HEK293T (cell line): ENCODE measurements at regions not wholly inside any gene's neighbourhood (a gene's known extent, or its start where the extent isn't known, plus 50 kb on each side); places are given as distances from the start of the nearest gene placed in this dataset.

Experiments used
- ARNT ChIP-seq: fragments of 450-650 bp; IDR thresholded peaks from 2 replicates; pipeline ENCODE4 v1.6.1; 2017; ENCODE audit warnings: mild to moderate bottlenecking
- ELF4 ChIP-seq: fragments of 450-650 bp; IDR thresholded peaks from 2 replicates; pipeline ENCODE4 v1.6.1; 2017; ENCODE audit warnings: antibody characterized with exemption
- FOXA1 ChIP-seq: fragments of 450-650 bp; IDR thresholded peaks from 2 replicates; pipeline ENCODE4 v1.6.1; 2016; ENCODE audit warnings: mild to moderate bottlenecking
- NFRKB ChIP-seq: fragments of 450-650 bp; IDR thresholded peaks from 2 replicates; pipeline ENCODE4 v1.6.1; 2016; ENCODE audit warnings: mild to moderate bottlenecking, moderate library complexity
- SP1 ChIP-seq: fragments of 450-650 bp; IDR thresholded peaks from 2 replicates; pipeline ENCODE4 v1.6.1; 2017
- SUZ12 ChIP-seq: fragments of 450-650 bp; IDR thresholded peaks from 2 replicates; pipeline ENCODE4 v1.6.1; 2016; ENCODE audit warnings: mild to moderate bottlenecking
- TARDBP ChIP-seq: fragments of 450-650 bp; IDR thresholded peaks from 2 replicates; pipeline ENCODE4 v1.6.1; 2016
- ZNF384 ChIP-seq: fragments of 450-650 bp; IDR thresholded peaks from 2 replicates; pipeline ENCODE4 v1.6.1; 2016

DNA sequence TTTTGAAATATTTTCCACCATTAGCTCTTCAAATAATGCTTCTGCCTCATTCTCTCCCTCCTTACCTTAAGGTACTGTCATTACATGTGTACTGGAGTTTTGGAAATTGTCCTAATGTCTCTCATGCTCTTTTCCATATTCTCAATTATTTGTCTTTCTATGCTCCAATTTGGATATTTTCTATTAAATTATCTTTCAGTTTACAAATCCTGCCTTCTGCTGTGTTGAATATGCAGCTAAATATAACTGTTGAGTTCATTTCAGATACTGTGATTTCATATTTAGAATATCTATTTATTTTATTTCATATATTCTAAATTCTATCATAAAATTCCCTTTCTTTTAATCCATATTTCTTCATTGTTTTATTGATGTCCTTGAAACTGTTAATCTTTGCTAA is 388.0 kb upstream of the CDIN1 start:
- no peak for TF ChIP-seq SP1
- no peak for TF ChIP-seq TARDBP
- TF ChIP-seq ZNF384, result no peak
- no peak for TF ChIP-seq ARNT
- TF ChIP-seq ELF4, result no peak
- no peak for TF ChIP-seq SUZ12
- TF ChIP-seq FOXA1, result no peak
- TF ChIP-seq NFRKB, result no peak
